ENCODE measurements at regions not wholly inside any gene's neighbourhood (a gene's known extent, or its start where the extent isn't known, plus 50 kb on each side); places are given as distances from the start of the nearest gene placed in this dataset.

DNA sequence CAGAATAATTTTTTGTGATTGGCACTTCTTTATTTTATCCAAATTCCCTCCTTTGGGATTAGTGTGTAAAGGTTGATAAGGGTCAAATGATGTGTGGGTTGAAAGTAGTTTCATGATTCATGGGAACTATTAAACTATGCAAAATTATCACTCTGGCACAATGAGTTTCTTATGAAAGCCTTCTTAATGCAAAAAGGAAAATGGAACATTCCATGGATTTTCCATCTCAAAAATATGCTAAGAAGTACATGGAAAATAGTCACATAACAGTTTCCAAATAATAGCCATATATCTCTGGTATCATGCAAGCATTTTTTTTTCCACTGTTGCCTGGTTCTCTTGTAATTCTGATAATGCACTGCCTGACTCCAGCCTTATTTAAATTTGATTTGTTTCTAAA, 639.7 kb downstream of the NR4A2 start:
- Histone ChIP-seq H3K79me2 (ENCODE audit: insufficient read depth, low read length) (no peaks in the 10 kb centered on the region), H2AFZ (ENCODE audit: low read length) (no peak overlapping the region), H3K27me3 (ENCODE audit: insufficient read depth, low read length, poor library complexity, severe bottlenecking) (no peaks in the 10 kb centered on the region), H3K4me3 (ENCODE audit: low read length, poor library complexity, severe bottlenecking) (no peak overlapping the region), H3K9me2 (replicated peaks; ENCODE audit: low read depth, low read length) (no peaks in the 10 kb centered on the region), H3K9me3 (ENCODE audit: insufficient read depth, low read depth, low read length) (no peaks in the 10 kb centered on the region), H3K4me2 (ENCODE audit: low read depth, low read length, poor library complexity, severe bottlenecking) (no peak overlapping the region), H3F3A (ENCODE audit: low read depth) (no peaks in the 10 kb centered on the region), H4K20me1 (ENCODE audit: insufficient read depth, low read length, poor library complexity, severe bottlenecking) (no peaks in the 10 kb centered on the region), H3K9ac (ENCODE audit: low read depth, low read length, poor library complexity, severe bottlenecking) (no peak overlapping the region), H3K4me1 (ENCODE audit: insufficient read depth, low read length, poor library complexity, severe bottlenecking) (no peaks in the 10 kb centered on the region), H3K36me3 (ENCODE audit: insufficient read depth, low read length) (no peaks in the 10 kb centered on the region)
- TF ChIP-seq EZH2phosphoT487 (IDR thresholded peaks at IDR 0.05; ENCODE audit: borderline replicate concordance): no peak
- TF ChIP-seq, protein P1, sequence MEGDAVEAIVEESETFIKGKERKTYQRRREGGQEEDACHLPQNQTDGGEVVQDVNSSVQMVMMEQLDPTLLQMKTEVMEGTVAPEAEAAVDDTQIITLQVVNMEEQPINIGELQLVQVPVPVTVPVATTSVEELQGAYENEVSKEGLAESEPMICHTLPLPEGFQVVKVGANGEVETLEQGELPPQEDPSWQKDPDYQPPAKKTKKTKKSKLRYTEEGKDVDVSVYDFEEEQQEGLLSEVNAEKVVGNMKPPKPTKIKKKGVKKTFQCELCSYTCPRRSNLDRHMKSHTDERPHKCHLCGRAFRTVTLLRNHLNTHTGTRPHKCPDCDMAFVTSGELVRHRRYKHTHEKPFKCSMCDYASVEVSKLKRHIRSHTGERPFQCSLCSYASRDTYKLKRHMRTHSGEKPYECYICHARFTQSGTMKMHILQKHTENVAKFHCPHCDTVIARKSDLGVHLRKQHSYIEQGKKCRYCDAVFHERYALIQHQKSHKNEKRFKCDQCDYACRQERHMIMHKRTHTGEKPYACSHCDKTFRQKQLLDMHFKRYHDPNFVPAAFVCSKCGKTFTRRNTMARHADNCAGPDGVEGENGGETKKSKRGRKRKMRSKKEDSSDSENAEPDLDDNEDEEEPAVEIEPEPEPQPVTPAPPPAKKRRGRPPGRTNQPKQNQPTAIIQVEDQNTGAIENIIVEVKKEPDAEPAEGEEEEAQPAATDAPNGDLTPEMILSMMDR (conservative IDR thresholded peaks at IDR 0.05; ENCODE audit: low read length): no peak

DNA sequence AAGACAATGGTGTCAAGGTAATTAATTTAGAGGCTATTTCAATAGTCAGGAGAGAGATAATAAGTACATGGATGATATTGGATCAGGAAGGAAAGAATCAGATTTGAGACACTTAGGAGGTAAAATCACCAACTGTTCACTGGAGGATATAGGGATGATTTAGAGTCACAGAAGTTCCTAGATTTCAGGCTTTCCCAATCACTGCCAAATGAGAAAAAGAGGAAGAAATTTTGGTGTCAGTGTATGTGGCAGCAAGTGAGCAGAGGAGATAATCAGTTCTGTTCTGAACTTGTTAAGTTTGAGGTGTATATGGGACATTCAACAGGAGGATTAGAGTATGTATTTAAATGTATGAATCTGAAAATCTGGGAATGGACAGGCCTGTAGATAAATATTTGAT, 640.4 kb downstream of the NR4A2 start:
- H3K36me3 ChIP-seq (ENCODE audit: insufficient read depth, low read length): no peaks in the 10 kb centered on the region
- no peak overlapping the region for H3K4me2 ChIP-seq (ENCODE audit: low read depth, low read length, poor library complexity, severe bottlenecking)
- H3K9me2 ChIP-seq (replicated peaks; ENCODE audit: low read depth, low read length): no peaks in the 10 kb centered on the region
- no peaks in the 10 kb centered on the region for H3K4me1 ChIP-seq (ENCODE audit: insufficient read depth, low read length, poor library complexity, severe bottlenecking)
- H3F3A ChIP-seq (ENCODE audit: low read depth): no peaks in the 10 kb centered on the region
- no peaks in the 10 kb centered on the region for H4K20me1 ChIP-seq (ENCODE audit: insufficient read depth, low read length, poor library complexity, severe bottlenecking)
- no peaks in the 10 kb centered on the region for H3K9me3 ChIP-seq (ENCODE audit: insufficient read depth, low read depth, low read length)
- H3K79me2 ChIP-seq (ENCODE audit: insufficient read depth, low read length): no peaks in the 10 kb centered on the region
- TF ChIP-seq EZH2phosphoT487 (IDR thresholded peaks at IDR 0.05; ENCODE audit: borderline replicate concordance): no peak
- TF ChIP-seq, protein P1 (conservative IDR thresholded peaks at IDR 0.05; ENCODE audit: low read length): no peak
- H3K27me3 ChIP-seq (ENCODE audit: insufficient read depth, low read length, poor library complexity, severe bottlenecking): no peaks in the 10 kb centered on the region
- no peak overlapping the region for H2AFZ ChIP-seq (ENCODE audit: low read length)
- H3K4me3 ChIP-seq (ENCODE audit: low read length, poor library complexity, severe bottlenecking): no peak overlapping the region
- no peak overlapping the region for H3K9ac ChIP-seq (ENCODE audit: low read depth, low read length, poor library complexity, severe bottlenecking)

DNA sequence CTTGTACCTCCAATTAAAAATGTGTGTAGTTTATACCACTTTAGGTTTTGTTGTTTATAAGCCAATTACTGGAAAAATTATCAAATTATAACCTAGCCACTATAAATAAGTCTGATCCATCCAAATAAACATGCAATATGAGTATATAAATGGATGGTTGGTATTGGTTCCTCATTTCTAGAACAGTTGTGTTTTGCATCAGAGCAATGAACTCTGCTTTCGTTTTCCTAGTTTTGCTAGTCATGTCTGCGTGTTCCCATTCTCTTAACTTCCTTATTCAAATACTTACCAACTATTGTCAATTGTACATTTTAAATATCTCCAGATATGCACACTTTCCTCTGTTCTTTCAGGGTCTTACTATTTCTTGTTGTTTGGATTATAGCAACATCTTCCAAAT, 641.7 kb downstream of the NR4A2 start:
- Histone ChIP-seq H3K4me3 (ENCODE audit: low read length, poor library complexity, severe bottlenecking) (no peak overlapping the region), H3K9me3 (ENCODE audit: insufficient read depth, low read depth, low read length) (no peaks in the 10 kb centered on the region), H3K79me2 (ENCODE audit: insufficient read depth, low read length) (no peaks in the 10 kb centered on the region), H3K4me2 (ENCODE audit: low read depth, low read length, poor library complexity, severe bottlenecking) (no peak overlapping the region), H3K9ac (ENCODE audit: low read depth, low read length, poor library complexity, severe bottlenecking) (no peak overlapping the region), H3K4me1 (ENCODE audit: insufficient read depth, low read length, poor library complexity, severe bottlenecking) (no peaks in the 10 kb centered on the region), H3K36me3 (ENCODE audit: insufficient read depth, low read length) (no peaks in the 10 kb centered on the region), H3K9me2 (replicated peaks; ENCODE audit: low read depth, low read length) (no peaks in the 10 kb centered on the region), H4K20me1 (ENCODE audit: insufficient read depth, low read length, poor library complexity, severe bottlenecking) (no peaks in the 10 kb centered on the region), H3F3A (ENCODE audit: low read depth) (no peaks in the 10 kb centered on the region), H3K27me3 (ENCODE audit: insufficient read depth, low read length, poor library complexity, severe bottlenecking) (no peaks in the 10 kb centered on the region), H2AFZ (ENCODE audit: low read length) (no peak overlapping the region)
- no peak for TF ChIP-seq EZH2phosphoT487 (IDR thresholded peaks at IDR 0.05; ENCODE audit: borderline replicate concordance)
- TF ChIP-seq, protein P1 (conservative IDR thresholded peaks at IDR 0.05; ENCODE audit: low read length): no peak
